ENCODE measurements at regions not wholly inside any gene's neighbourhood (a gene's known extent, or its start where the extent isn't known, plus 50 kb on each side); places are given as distances from the start of the nearest gene placed in this dataset.

GRCh38 chr4:45688341-45688740, 435.5 kb downstream of the GABRG1 start:
- intact Hi-C loops (cut with DNase I): no loop called here
- TF ChIP-seq CTCF (IDR thresholded peaks at IDR 0.05) (no peak), POLR2A (IDR thresholded peaks at IDR 0.05) (no peak)
- no peaks in the 10 kb centered on the region for H3K36me3 ChIP-seq
- 40% methylated on average over 2 of the region's 2 CpGs for WGBS (ENCODE audit: insufficient coverage, low coverage, low lambda C conversion rate, missing lambda C conversion rate)
- H3K4me3 ChIP-seq: no peak overlapping the region
- no peaks in the 10 kb centered on the region for H3K27me3 ChIP-seq
- no peaks in the 10 kb centered on the region for H3K4me1 ChIP-seq
- DNase-seq (no peak), ATAC-seq (no peak)
- no peak overlapping the region for H3K27ac ChIP-seq
- no peaks in the 10 kb centered on the region for H3K9me3 ChIP-seq

- Histone ChIP-seq H3K27me3 (no peaks in the 10 kb centered on the region), H3K4me1 (no peaks in the 10 kb centered on the region), H3K9me3 (no peaks in the 10 kb centered on the region), H3K36me3 (no peaks in the 10 kb centered on the region), H3K27ac (no peak overlapping the region), H3K4me3 (no peak overlapping the region)
- ATAC-seq (no peak), DNase-seq (no peak)
- TF ChIP-seq POLR2A (IDR thresholded peaks at IDR 0.05) (no peak), CTCF (IDR thresholded peaks at IDR 0.05) (no peak)
- intact Hi-C loops (cut with DNase I): no loop called here
- WGBS (ENCODE audit: insufficient coverage, low coverage, low lambda C conversion rate, missing lambda C conversion rate): 54% methylated on average over 2 of the region's 2 CpGs
Measured at GRCh38 chr4:45679411-45679810, 444.4 kb downstream of the GABRG1 start.

- WGBS (ENCODE audit: insufficient coverage, low coverage, low lambda C conversion rate, missing lambda C conversion rate): 15% methylated on average over 6 of the region's 6 CpGs
- intact Hi-C loops (cut with DNase I): no loop called here
- H3K36me3 ChIP-seq: no peaks in the 10 kb centered on the region
Measured at GRCh38 chr4:45668128-45668527, 455.7 kb downstream of the GABRG1 start.

GRCh38 chr4:45663628-45664081, 460.2 kb downstream of the GABRG1 start:
- Histone ChIP-seq H3K9me3 (no peaks in the 10 kb centered on the region), H3K4me1 (no peaks in the 10 kb centered on the region), H3K27me3 (no peaks in the 10 kb centered on the region), H3K36me3 (no peaks in the 10 kb centered on the region), H3K4me3 (no peak overlapping the region), H3K27ac (no peak overlapping the region)
- DNase-seq (no peak), ATAC-seq (no peak)
- intact Hi-C loops (cut with DNase I): no loop called here
- TF ChIP-seq POLR2A (IDR thresholded peaks at IDR 0.05): no peak
- no peak for TF ChIP-seq CTCF (IDR thresholded peaks at IDR 0.05)
- 42% methylated on average over 1 of the region's 2 CpGs for WGBS (ENCODE audit: insufficient coverage, low coverage, low lambda C conversion rate, missing lambda C conversion rate)

More at GRCh38 chr4:45668128-45668527, 455.7 kb downstream of the GABRG1 start:
- DNase-seq (no peak), ATAC-seq (no peak)
- TF ChIP-seq POLR2A (IDR thresholded peaks at IDR 0.05) (no peak), CTCF (IDR thresholded peaks at IDR 0.05) (no peak)
- no peaks in the 10 kb centered on the region for H3K4me1 ChIP-seq
- H3K9me3 ChIP-seq: no peaks in the 10 kb centered on the region
- no peaks in the 10 kb centered on the region for H3K27me3 ChIP-seq
- no peak overlapping the region for H3K27ac ChIP-seq
- H3K4me3 ChIP-seq: no peak overlapping the region

GRCh38 chr4:45663003-45663402, 460.9 kb downstream of the GABRG1 start:
- intact Hi-C loops (cut with DNase I): no loop called here

More at GRCh38 chr4:45663003-45663402, 460.9 kb downstream of the GABRG1 start:
- TF ChIP-seq POLR2A (IDR thresholded peaks at IDR 0.05) (no peak), CTCF (IDR thresholded peaks at IDR 0.05) (no peak)
- H3K27ac ChIP-seq: no peak overlapping the region
- ATAC-seq: no peak
- no peaks in the 10 kb centered on the region for H3K4me1 ChIP-seq
- WGBS (ENCODE audit: insufficient coverage, low coverage, low lambda C conversion rate, missing lambda C conversion rate): 19% methylated on average over 1 of the region's 1 CpG
- H3K4me3 ChIP-seq: no peak overlapping the region
- DNase-seq: no peak
- H3K9me3 ChIP-seq: no peaks in the 10 kb centered on the region
- no peaks in the 10 kb centered on the region for H3K36me3 ChIP-seq
- no peaks in the 10 kb centered on the region for H3K27me3 ChIP-seq

All from right lobe of liver (tissue), 6 donors.